GM12892 (cell line): ENCODE measurements at regions not wholly inside any gene's neighbourhood (a gene's known extent, or its start where the extent isn't known, plus 50 kb on each side); places are given as distances from the start of the nearest gene placed in this dataset.

Source experiments
- DNase-seq: peaks from one replicate; pipeline ENCODE4 v3.0.0; 2011; ENCODE audit not compliant: insufficient read length
- FAIRE-seq: peaks from 2 replicates; lab custom pipeline; 2011; peaks lifted over from hg19 to GRCh38; lab: Jason Lieb, UNC
- POLR2A ChIP-seq: IDR thresholded peaks from 2 replicates; pipeline ENCODE4 v1.6.1; 2011; ENCODE audit warnings: low read depth, low read length, control low read depth
- POLR2AphosphoS5 ChIP-seq: IDR thresholded peaks from 2 replicates; pipeline ENCODE4 v1.6.1; 2011; ENCODE audit warnings: low read depth, low read length, control low read depth
- TAF1 ChIP-seq: IDR thresholded peaks from 2 replicates; pipeline ENCODE4 v1.6.1; 2011; ENCODE audit warnings: low read depth, mild to moderate bottlenecking, control low read depth, low read length, borderline replicate concordance

DNA sequence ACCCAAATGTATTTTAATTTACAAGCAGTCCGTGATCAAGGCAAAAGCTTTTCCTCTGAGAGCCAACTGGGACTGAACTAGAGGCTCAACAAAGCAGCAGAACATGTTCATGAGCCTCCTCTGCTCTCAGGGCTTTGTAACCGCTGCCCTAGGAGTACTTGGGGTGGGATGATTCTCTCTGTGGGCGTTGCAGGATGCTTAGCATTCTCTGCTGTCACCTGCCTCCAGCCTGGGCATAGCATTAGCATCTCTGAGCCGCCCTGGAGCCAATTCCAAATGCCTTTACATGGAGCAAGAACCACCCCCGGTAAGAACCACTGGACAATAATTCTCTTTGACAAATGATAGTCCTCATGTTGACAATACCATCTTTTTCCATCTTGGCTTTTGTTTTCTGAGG, 237.6 kb upstream of the CDH4 start:
- no peak for DNase-seq
- TF ChIP-seq TAF1 (no peak), POLR2AphosphoS5 (no peak), POLR2A (no peak)
- no peak for FAIRE-seq

DNA sequence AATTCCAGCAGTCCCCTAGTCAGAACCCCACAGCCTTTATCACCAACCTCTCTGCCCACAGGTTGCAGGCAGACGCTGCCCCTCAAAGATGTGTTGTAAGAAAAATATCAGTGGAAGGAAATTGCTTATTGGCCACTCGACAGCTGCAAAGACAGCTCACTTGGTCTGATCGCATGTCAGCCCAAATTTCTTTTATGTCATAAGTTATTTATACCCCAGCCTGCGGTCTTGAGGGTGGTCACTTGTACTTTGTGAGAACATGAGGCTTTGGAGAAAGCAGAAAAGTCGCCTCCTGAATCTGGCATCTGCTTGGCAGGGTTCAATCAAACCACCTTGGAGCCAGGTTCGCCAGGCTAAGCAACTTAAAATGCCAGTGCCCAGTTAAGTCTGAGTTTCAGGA, 236.5 kb upstream of the CDH4 start:
- TF ChIP-seq TAF1 (no peak), POLR2A (no peak), POLR2AphosphoS5 (no peak)
- DNase-seq, result no peak
- no peak for FAIRE-seq

DNA sequence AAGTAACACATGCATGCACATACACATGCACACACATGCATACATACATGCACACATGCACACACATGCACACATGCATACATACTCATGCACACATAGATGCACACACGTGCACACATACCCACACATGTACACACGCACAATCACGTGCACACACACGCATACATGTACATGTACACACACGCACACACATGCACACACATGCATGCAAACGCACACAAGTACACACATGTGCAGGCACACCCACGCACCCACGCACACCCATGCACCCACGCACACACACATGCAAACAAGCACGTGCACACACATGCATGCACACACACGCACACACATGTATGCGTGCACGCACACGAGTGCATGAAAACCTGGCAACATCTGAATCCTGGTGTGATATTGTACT, 232.7 kb upstream of the CDH4 start:
- no peak for DNase-seq
- FAIRE-seq, result no peak
- no peak for TF ChIP-seq POLR2AphosphoS5
- TF ChIP-seq POLR2A, result no peak
- TF ChIP-seq TAF1, result no peak

DNA sequence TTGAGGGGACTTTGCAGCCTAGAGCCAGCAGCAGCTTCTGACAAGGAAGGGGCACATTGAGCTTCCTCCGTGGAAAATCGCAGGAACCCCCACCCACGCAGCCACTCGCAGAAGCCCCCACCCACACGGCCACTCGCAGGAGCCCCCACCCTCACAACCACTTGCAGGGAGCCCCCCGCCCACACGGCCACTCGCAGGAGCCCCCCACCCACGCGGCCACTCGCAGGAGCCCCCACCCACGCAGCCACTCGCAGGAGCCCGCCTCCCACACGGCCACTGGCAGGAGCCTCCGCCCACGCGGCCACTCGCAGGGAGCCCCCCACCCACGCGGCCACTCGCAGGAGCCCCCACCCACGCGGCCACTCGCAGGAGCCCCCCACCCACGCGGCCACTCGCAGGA, 228.4 kb upstream of the CDH4 start:
- TF ChIP-seq POLR2A, result no peak
- no peak for TF ChIP-seq POLR2AphosphoS5
- no peak for TF ChIP-seq TAF1
- FAIRE-seq (no peak), DNase-seq (no peak)

DNA sequence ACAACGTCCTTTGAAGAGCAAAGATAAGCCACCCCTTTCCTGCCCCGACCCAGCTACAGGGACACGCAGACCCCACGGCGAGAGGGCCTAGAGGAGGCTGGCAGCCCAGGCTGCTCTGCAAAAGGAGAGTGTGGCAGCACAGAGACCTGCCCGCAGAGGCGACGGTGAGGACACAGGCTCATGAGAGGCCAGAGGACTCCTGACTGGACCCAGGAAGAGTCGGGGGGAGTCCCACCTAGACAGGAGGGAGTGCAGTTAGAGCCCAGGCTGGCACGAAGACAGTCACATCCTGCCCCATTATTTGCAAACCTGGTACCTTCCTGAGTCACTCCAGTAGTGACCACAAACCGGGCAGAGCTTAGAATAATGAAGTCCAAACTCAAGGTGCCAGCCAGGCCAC, 227.7 kb upstream of the CDH4 start:
- DNase-seq (no peak), FAIRE-seq (no peak)
- TF ChIP-seq POLR2AphosphoS5, result no peak
- no peak for TF ChIP-seq TAF1
- TF ChIP-seq POLR2A, result no peak

DNA sequence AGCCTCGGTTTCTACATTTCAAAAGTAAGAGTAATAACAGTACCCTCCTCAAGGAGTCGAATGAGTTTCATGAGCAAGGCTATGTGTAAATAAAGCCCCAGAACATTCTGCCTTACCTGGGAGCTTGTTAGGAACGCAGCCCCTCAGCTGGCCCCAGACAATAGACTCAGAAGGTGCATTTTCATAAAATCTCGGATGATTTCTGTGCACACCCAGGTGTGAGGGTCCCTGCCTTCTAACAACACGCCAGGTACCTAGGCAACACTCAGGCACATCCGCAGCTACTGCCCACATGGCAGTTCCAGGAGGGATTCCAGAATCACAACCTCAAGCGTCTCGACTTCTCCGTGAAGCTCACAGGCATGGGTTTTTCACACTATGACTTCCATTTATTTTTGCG, 226.5 kb upstream of the CDH4 start:
- no peak for DNase-seq
- TF ChIP-seq POLR2AphosphoS5 (no peak), TAF1 (no peak), POLR2A (no peak)
- no peak for FAIRE-seq

DNA sequence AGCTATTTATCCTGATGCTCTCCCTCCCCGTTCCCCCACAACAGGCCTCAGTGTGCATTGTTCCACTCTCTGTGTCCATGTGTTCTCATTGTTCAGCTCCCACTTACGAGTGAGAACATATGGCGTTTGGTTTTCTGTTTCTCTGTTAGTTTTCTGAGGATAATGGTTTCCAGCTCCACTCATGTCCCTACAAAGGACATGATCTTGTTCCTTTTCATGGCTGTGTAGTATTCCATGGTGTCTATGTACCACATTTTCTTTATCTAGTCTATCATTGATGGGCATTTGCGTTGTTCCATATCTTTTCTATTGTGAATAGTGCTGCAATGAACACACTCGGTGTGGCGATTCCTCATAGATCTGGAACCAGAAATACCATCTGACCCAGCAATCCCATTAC, 225.9 kb upstream of the CDH4 start:
- FAIRE-seq (no peak), DNase-seq (no peak)
- TF ChIP-seq POLR2A (no peak), POLR2AphosphoS5 (no peak)

DNA sequence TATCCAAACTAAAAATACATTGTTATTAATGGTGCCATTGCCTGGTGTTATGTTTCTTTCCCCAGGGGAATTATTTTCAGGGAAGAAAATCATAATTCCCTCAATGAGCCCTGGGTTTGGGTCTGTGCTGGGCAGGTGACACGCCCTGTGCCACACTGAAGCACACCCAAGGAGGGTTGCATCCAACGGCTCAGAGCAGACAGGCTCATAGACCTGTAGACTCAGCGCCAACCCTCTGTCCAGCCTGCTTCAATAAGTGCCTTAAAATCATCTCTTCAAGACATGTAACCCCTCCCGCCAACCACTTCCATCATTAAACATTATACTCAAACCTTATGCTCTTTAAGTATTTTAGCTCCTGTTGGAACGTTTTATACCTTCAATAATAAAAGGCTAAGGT, 225.3 kb upstream of the CDH4 start:
- FAIRE-seq (no peak), DNase-seq (no peak)
- TF ChIP-seq TAF1 (no peak), POLR2A (no peak), POLR2AphosphoS5 (no peak)

DNA sequence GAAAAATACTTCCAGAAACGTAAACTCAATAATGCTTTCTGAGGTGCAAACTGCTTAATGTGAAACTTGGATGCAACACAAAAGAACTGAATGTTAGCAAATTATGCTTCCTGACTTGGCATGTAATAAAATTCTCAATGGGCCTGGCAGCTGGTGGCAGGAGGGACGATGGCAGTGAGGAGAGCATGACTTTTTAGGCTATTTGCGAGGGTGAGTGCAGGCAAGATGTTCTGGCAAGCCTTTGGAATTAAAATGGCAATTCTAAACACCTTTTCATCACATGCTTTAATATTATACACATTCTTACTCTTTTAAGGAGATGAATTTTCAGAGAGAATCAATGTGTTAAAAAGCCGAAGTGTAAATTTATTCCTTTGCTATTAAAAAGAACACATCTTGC, 224.8 kb upstream of the CDH4 start:
- no peak for TF ChIP-seq POLR2A
- no peak for FAIRE-seq
- no peak for DNase-seq

DNA sequence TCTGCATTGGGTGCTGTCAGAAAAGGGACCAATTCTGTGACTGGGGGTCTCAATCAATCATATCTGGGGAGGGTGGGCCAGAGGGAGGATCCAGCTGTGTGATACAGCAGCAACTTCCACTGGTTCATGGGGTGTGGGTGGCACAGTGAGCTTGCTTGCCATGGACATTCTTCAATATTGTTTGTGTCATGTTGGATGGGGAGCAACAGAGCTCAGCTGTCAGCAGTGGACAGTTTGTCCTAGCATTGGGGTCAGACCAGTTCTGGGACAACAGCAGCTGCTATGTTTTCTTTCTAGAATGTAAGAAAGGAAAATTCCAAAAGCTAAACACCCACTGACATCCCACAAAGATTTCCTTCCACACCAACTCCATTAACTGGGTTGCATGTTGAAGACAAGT, 221.9 kb upstream of the CDH4 start:
- FAIRE-seq (no peak), DNase-seq (no peak)
- TF ChIP-seq TAF1, result no peak
- no peak for TF ChIP-seq POLR2AphosphoS5
- TF ChIP-seq POLR2A, result no peak

DNA sequence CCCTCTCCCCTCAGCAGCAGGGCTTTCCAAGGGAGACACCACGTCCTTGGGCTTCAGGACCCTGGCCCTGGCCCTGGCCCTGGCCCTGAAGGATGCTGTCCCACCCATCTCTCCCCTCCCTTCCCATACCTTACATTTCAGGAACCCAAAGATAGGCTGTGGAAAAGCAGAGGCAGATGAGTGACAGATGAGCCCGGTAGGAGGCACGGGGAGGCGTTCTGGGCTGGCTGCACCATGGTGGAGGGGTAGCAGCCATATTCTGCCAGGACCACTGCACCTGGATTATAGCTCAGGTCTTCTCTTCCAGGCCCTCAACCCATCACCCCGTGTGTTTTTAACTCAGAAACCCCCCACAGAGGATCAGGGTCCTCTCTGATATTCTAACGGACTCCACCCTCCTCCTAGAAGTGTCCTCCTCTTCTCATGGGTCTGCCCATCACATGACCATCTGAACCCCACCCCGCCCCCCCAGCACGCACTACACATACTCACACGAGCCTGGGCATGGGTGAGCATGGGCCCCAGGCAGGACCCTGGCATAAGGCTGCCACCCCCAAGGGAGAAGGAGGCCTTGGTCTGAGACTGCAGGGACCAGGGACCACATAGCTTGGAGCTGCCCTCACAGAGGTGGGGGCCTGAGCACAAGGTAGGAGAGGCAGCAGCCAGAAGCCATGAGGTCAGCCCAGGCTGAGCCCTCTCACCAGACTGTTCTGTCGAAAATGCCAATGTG, 220.8 kb upstream of the CDH4 start:
- no peak for TF ChIP-seq POLR2A
- TF ChIP-seq POLR2AphosphoS5, result no peak
- no peak for TF ChIP-seq TAF1
- DNase-seq, result no peak
- FAIRE-seq, result no peak

DNA sequence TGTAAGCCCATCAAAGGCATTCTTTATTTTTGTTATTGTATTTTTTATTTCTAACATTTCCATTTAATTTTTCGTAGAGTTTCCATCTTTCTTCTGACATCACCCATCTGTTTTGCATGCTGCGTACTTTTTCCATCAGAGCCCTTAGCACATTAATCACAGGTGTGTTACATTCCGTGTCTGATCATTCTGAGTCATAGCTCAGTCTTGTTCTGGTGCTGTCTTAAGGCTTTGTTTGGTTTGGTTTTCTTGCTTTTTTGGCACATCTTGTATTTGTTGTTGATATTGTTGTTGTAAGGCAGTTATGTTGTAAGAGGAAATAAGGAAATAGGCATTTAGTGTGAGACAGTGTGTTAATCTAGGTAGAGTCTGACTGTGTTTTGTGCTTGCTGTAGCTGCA, 214.6 kb upstream of the CDH4 start:
- no peak for FAIRE-seq
- TF ChIP-seq POLR2AphosphoS5, result no peak
- no peak for TF ChIP-seq POLR2A
- no peak for TF ChIP-seq TAF1
- DNase-seq, result no peak

DNA sequence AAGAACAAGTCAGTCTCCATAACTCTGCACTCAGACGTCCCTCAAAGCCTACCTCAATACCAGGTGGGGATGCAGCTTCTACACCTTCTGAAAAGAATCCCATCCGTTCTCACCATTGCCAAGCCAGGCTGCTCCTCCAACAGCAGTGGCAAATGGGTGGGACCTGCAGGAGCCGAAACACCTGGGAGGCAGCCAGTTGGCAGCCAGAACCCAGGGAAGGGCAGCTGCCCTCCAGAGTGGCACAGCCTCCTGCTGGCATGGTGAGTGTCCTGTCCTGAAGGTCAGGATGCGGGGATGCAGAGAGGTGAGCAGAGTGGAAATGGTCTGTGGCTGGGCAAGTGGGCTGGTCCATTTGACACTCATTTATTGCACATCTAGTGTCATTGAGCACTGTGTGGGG, 210.6 kb upstream of the CDH4 start:
- FAIRE-seq (no peak), DNase-seq (no peak)
- TF ChIP-seq POLR2A (no peak), POLR2AphosphoS5 (no peak), TAF1 (no peak)
